CD4-positive, alpha-beta T cell (primary cell): ENCODE measurements at regions not wholly inside any gene's neighbourhood (a gene's known extent, or its start where the extent isn't known, plus 50 kb on each side); places are given as distances from the start of the nearest gene placed in this dataset.

Experiments used
- ATAC-seq: fragments of 200-7000 bp; cut with Tn5 transposase; one replicate; pipeline ENCODE4 v1.10.0; 2022; ENCODE audit warnings: mild to moderate bottlenecking; ENCODE audit not compliant: poor library complexity
- CTCF ChIA-PET: fragments of 350-600 bp; sonication (Branson Sonifier 250); formaldehyde crosslinking; loops from one replicate; lab custom pipeline; 2021; ENCODE audit warnings: antibody characterized with exemption, inconsistent platforms; lab: Charles Lee
- POLR2A ChIA-PET: fragments of 350-600 bp; sonication (Branson Sonifier 250); formaldehyde crosslinking; loops from one replicate; lab custom pipeline; 2021; ENCODE audit warnings: antibody characterized with exemption, inconsistent platforms; lab: Charles Lee
- DNase-seq, 14 experiments: peaks; one replicate each; pipeline ENCODE4 v3.0.0-alpha.2; 2013 to 2020; ENCODE audit warnings: mixed read lengths in 2 of 14
- H3K27ac ChIP-seq, 2 donors: one replicate each; pipeline versions ENCODE4 v1.5.1 to v1.7.0; 2013; ENCODE audit warnings: low read length in 2 of 2, low read depth in 1 of 2, mild to moderate bottlenecking in 1 of 2
- H3K27me3 ChIP-seq, 2 experiments: 1 replicate in 1 of 2; 2 replicates in 1 of 2; pipeline versions ENCODE4 v1.6.1 to v1.7.0; 2013; ENCODE audit warnings: low read length in 2 of 2, control low read depth in 1 of 2, mild to moderate bottlenecking in 1 of 2, moderate library complexity in 1 of 2; ENCODE audit not compliant: insufficient read depth in 2 of 2, control insufficient read depth in 1 of 2
- H3K36me3 ChIP-seq: one replicate; pipeline ENCODE4 v1.6.1; 2013; ENCODE audit warnings: low read length, control low read depth; ENCODE audit not compliant: insufficient read depth
- H3K4me1 ChIP-seq: one replicate; pipeline ENCODE4 v1.6.1; 2013; ENCODE audit warnings: low read length, control low read depth; ENCODE audit not compliant: insufficient read depth
- H3K4me3 ChIP-seq: one replicate; pipeline ENCODE4 v1.5.1; 2013; ENCODE audit warnings: mild to moderate bottlenecking, low read length, moderate library complexity
- H3K9me3 ChIP-seq, 2 experiments: 1 replicate in 1 of 2; 2 replicates in 1 of 2; pipeline versions ENCODE4 v1.6.1 to v1.7.0; 2013; ENCODE audit warnings: low read length in 2 of 2, mild to moderate bottlenecking in 2 of 2, control low read depth in 1 of 2, moderate library complexity in 1 of 2; ENCODE audit not compliant: control insufficient read depth in 1 of 2, insufficient read depth in 1 of 2
- H3K27ac Mint-ChIP-seq: one replicate; pipeline ENCODE4 v1.8.0; 2020; ENCODE audit warnings: mixed read lengths
- H3K27me3 Mint-ChIP-seq: one replicate; pipeline ENCODE4 v1.8.0; 2021; ENCODE audit warnings: mixed read lengths
- H3K36me3 Mint-ChIP-seq: one replicate; pipeline ENCODE4 v1.8.0; 2021; ENCODE audit warnings: low read depth, mixed read lengths
- H3K4me1 Mint-ChIP-seq: one replicate; pipeline ENCODE4 v1.8.0; 2021; ENCODE audit warnings: low read depth, mixed read lengths
- H3K4me3 Mint-ChIP-seq: one replicate; pipeline ENCODE4 v1.8.0; 2020; ENCODE audit warnings: mild to moderate bottlenecking, mixed read lengths
- H3K9me3 Mint-ChIP-seq: one replicate; pipeline ENCODE4 v1.8.0; 2020; ENCODE audit warnings: mixed read lengths
- intact Hi-C, 2 experiments: fragments of 100-400 bp; cut with DNase I in 1 of 2; cut with micrococcal nuclease in 1 of 2; formaldehyde crosslinking; loops; one replicate each; pipeline versions ENCODE4 v1.15.1 to v1.9.0; 2023 to 2025; cut with DNase I, micrococcal nuclease
- TF ChIP-seq, protein P1 (sequence below): fragments of 200-600 bp; IDR thresholded peaks from one replicate; pipeline ENCODE4 v1.8.0; 2022; ENCODE audit warnings: antibody characterized with exemption, mild to moderate bottlenecking

DNA sequence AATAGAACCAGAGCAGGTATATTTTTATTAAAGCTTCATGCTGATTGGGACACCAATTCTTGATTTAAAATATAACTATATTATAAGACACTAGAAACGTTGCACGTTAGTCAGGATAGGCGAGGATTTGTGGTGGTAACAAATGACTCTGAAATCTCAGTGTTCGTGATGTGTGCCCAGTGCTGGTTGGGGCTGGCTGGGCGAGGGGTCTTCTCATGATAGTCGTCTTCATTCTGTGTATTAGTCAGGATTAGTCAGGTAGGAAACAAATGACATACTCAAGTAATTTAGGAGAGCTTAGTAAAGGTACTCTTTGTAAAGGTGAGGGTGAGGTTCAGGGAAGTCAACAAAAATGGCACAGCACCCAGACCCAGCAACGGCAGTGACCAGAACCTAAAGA lies 73.9 kb upstream of the HIF1A start:
- no peaks in the 10 kb centered on the region for H3K9me3 Mint-ChIP-seq
- H3K4me3 Mint-ChIP-seq = no peak overlapping the region
- POLR2A ChIA-PET = no interaction called here
- DNase-seq (no peak), ATAC-seq (no peak)
- H3K36me3 Mint-ChIP-seq = no peaks in the 10 kb centered on the region
- no peaks in the 10 kb centered on the region for H3K36me3 ChIP-seq
- no peak overlapping the region for H3K4me3 ChIP-seq
- H3K4me1 Mint-ChIP-seq = peaks cover 19% of the 10 kb centered on the region
- intact Hi-C loops = no loop called here
- H3K27ac ChIP-seq = no peak overlapping the region
- H3K27me3 Mint-ChIP-seq = no peaks in the 10 kb centered on the region
- no peaks in the 10 kb centered on the region for H3K27me3 ChIP-seq
- TF ChIP-seq, protein P1, sequence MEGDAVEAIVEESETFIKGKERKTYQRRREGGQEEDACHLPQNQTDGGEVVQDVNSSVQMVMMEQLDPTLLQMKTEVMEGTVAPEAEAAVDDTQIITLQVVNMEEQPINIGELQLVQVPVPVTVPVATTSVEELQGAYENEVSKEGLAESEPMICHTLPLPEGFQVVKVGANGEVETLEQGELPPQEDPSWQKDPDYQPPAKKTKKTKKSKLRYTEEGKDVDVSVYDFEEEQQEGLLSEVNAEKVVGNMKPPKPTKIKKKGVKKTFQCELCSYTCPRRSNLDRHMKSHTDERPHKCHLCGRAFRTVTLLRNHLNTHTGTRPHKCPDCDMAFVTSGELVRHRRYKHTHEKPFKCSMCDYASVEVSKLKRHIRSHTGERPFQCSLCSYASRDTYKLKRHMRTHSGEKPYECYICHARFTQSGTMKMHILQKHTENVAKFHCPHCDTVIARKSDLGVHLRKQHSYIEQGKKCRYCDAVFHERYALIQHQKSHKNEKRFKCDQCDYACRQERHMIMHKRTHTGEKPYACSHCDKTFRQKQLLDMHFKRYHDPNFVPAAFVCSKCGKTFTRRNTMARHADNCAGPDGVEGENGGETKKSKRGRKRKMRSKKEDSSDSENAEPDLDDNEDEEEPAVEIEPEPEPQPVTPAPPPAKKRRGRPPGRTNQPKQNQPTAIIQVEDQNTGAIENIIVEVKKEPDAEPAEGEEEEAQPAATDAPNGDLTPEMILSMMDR = no peak
- CTCF ChIA-PET = no interaction called here
- no peaks in the 10 kb centered on the region for H3K4me1 ChIP-seq
- H3K9me3 ChIP-seq = no peaks in the 10 kb centered on the region
- H3K27ac Mint-ChIP-seq = no peak overlapping the region

DNA sequence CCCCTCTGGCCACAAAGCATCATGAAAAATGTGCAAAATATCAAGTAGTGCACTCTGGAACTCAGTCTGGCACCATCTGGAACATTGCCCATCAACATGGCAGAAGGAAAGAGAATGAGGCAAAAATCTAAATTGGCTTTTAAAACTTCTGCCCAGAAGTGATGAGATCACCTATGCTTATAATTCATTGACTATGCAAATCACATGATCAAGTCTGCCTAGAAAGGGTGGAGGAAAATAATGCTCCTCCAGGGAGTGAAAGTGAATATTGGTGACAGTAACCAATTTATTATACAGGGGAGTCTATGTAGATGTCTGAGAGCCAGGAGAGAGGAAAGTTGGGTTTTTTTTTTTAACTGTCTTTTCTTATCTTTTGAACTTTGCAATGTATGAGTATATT lies 73.3 kb upstream of the HIF1A start:
- Mint-ChIP-seq H3K27ac (no peak overlapping the region), H3K27me3 (no peaks in the 10 kb centered on the region), H3K9me3 (no peaks in the 10 kb centered on the region), H3K4me3 (no peak overlapping the region), H3K4me1 (peaks cover 14% of the 10 kb centered on the region), H3K36me3 (no peaks in the 10 kb centered on the region)
- no peaks in the 10 kb centered on the region for H3K4me1 ChIP-seq
- POLR2A ChIA-PET = no interaction called here
- H3K27me3 ChIP-seq = no peaks in the 10 kb centered on the region
- intact Hi-C loops = no loop called here
- no peak for ATAC-seq
- no peak overlapping the region for H3K4me3 ChIP-seq
- no peak for DNase-seq
- CTCF ChIA-PET = no interaction called here
- H3K27ac ChIP-seq = no peak overlapping the region
- TF ChIP-seq, protein P1 = no peak
- no peaks in the 10 kb centered on the region for H3K36me3 ChIP-seq
- no peaks in the 10 kb centered on the region for H3K9me3 ChIP-seq

DNA sequence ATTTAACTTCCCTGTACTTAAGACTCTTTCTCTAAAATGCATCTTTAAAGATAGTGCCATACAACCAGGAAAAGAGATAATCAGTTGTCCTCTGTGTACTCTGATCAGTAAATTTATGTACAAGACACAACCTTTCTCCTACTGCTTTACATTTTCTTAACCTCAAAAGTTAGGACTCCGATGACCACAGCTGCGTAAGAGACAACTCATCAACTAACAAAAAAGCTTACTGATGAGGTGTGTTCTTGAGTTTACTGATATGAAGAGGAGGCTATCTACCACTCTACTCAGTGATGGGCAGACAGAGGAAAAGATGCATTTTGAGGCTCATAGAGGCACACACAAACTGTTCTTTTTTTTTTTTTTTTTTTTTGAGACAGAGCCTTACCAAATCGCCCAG lies 71.4 kb upstream of the HIF1A start:
- H3K36me3 ChIP-seq = no peaks in the 10 kb centered on the region
- H3K27me3 ChIP-seq = no peaks in the 10 kb centered on the region
- DNase-seq = no peak
- ChIA-PET POLR2A (interaction anchor here (0.6 kb wide), 2 partner anchors 146 to 180 kb away, joined by 3 to 5 read pairs; no protein-coding TSS in a partner anchor), CTCF (no interaction called here)
- TF ChIP-seq, protein P1 = no peak
- Mint-ChIP-seq H3K36me3 (no peaks in the 10 kb centered on the region), H3K4me1 (peaks cover under 1% of the 10 kb centered on the region), H3K27me3 (no peaks in the 10 kb centered on the region), H3K4me3 (no peak overlapping the region), H3K9me3 (no peaks in the 10 kb centered on the region), H3K27ac (no peak overlapping the region)
- no peak overlapping the region for H3K27ac ChIP-seq
- H3K9me3 ChIP-seq = no peaks in the 10 kb centered on the region
- intact Hi-C loops = no loop called here
- no peak for ATAC-seq
- H3K4me1 ChIP-seq = no peaks in the 10 kb centered on the region
- H3K4me3 ChIP-seq = no peak overlapping the region
